ENCODE measurements at regions not wholly inside any gene's neighbourhood (a gene's known extent, or its start where the extent isn't known, plus 50 kb on each side); places are given as distances from the start of the nearest gene placed in this dataset.
"Not testable (repeated sequence)": the region's sequence is repeated elsewhere in the genome, so short reads cannot be mapped to it uniquely, and the experiment has no call there.

DNA sequence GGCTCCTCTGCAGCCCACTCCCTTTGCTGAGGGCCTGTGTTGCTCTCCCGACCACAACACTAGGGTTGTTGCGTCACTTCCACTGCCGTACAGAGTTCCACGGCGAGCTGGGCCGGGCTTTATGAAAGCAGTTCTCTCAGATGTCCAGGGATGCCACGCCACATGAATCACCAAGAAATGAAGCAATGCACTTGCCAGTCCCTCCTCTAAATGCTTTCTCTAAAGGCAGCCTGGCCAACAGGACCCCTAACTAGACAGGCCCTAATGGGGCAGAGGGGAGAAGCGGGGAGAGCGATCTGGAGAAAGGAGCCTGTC lies 188.7 kb downstream of the CTTN start:
- no peak for DNase-seq (ENCODE audit: low read depth)

DNA sequence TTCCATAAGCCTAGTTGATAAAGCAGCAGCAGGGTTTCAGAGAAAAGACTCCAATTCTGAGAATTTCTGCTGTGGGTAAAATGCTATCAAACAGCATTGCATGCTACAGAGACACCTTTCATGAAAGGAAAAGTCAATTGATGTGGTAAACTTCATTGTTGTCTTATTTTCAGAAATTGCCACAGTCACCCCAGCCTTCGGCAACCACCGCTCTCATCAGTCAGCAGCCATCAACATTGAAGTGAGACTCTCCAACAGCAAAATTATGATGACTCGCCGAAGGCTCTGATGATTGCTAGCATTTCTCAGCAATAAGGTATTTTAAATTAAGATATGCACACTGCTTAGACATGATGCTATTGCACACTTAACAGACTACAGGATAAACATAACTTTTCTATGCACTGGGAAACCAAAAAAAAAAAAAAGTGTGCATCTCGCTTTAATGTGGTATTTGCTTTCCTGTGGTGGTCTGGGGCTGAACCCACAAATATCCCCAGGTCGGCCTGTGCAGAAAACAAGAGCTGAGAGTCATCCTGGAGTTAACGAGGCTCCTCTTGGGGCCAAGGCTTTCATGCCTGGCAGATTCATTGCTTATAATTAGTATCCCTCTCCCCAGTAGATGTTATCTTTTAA lies 192.1 kb downstream of the CTTN start:
- DNase-seq (ENCODE audit: low read depth) = no peak

DNA sequence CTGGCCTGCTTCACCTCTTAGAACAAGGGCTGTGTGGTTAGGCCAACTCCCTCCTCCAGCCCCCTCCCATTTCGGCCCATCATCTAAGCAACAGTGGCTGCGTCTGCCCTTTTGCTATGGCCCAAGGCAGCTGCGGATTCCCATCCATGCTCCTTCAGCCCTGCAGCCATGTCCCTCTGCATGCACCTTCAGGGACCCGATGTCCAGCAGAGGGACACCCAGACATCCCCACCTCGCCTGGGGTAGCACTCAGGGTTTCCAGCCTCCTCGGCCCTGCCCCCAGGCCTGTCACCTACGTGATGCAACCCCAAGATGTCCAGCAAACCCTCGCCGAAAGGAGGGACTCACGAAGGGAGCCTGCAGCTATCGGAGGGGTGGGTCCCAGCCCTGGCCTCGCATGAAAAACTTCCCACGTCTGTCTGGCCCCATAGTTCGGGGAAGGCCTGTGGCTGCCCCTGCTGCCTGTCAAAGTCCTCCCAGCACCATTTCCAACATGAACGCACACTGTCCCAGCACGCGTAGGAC lies 194.4 kb downstream of the CTTN start:
- no peak for DNase-seq (ENCODE audit: low read depth)

DNA sequence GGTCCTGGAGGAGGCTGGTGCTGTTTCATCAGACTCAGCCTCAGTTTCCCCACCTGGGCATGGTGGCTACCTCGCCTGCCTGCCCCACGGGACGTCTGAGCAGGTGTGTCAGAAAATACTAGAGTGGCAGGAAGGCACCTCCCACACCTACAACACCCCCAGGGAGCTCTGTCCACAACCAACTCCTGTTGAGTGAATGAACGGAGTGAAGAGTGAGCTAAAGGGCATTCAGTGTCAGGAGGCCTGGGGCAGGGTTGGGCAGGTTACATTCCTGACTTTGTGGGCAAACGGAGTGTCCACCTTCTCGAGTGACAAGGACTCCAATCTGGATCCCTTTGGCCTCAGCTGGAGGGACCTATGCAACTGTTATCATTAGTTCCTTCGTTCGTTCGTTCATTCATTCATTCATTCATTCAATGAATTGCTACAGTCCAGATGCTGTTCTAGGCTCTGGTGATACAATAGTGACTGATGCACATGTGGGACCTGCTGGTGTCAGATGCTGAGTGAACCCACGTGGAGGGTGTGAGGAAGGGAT lies 195.2 kb downstream of the CTTN start:
- DNase-seq (ENCODE audit: low read depth) = no peak

DNA sequence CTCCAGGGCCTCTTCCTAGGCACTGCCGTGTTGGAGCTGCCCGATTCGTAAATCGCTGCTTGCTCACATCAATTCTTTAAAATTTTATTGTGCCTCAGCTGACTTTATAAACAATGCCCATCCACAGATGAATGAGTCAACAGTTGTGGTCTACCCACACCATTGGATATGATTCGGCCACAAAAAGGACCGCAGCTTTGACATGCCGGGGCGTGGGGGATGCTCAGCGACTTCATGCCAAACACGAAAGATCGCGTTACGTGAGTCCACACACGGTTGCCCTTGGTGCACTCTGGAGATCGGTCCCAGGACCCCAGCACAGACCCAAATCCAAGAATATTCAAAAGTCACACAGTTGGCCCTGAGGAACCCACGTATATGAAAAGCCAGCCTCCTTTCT lies 195.7 kb downstream of the CTTN start:
- DNase-seq (ENCODE audit: low read depth) = no peak

DNA sequence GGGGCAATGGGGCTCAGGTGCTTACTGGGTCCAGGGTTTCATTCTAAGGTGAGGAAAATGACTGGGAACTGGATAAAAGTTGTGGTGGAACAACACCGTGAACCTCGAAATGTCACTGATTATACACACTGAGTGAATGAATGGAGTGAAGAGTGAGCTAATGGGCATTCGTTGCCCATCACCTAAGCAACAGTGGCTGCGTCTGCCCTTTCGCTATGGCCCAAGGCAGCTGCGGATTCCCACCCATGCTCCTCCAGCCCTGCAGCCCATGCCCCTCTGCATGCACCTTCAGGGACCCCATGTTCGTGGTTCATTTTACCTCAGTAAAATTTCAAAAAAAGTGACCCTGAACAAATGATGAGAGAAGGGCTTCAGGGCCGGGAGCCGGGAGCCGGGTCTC lies 196.3 kb downstream of the CTTN start:
- DNase-seq (ENCODE audit: low read depth) = no peak

DNA sequence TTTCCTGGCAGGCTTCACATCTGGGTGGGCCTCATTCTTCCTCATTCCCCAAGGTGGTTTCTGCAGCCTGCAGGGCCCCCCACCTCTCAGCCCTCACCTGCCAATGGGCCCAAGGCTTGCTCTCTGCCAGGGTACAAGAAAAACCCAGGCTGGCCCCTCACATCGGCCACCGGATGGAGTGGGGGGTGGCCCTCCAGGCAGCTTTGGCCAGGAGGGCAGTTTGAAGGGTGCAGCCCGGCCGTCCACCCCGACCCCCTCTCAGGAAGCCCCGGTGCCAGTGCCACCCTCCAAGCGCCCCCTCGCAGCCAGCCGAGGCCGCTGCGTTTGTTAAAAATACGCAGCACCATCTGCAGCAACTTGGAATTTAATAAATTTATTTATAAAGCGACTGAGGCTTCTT lies 196.7 kb downstream of the CTTN start:
- DNase-seq (ENCODE audit: low read depth) = no peak

DNA sequence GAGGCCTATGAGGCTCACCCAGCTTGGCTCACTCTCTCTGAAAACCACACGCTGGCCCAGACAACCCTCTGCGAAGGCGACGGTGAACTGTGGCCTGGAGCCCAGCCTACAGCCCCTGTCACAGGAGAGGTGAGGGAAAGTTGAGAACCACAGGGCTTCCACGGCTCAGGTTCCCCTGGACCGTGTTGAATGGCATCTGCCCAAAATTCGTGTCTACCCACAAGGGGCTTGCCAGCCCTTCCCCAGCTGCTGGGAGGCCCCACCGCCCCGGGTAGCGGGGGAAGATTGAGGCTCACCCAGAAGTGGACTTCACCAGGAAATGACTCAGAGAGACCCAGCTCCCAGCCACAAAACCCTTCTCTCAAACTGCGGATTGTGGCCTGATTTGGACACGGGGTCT lies 197.1 kb downstream of the CTTN start:
- peak; percentile 8 for DNase-seq (ENCODE audit: low read depth)

DNA sequence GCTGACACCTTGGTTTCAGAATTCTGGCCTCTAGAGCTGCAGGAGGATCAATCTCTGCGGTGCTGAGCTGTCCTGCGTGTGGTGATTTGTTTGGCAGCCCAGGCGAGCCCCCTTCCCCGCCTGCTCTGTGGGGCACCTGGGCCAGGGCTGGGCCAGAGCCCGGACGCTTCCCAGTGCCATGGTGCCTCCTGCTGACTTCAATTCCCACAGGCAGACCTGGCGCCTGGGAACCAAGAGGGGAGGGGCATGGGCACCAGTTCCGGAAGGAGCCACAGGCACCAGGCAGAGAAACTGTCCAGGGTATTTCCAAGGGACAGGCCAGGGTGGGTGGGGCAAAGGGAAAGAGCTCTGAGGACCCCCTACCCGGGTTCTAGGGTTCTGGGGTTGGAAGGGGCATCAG lies 197.8 kb downstream of the CTTN start:
- no peak for DNase-seq (ENCODE audit: low read depth)

DNA sequence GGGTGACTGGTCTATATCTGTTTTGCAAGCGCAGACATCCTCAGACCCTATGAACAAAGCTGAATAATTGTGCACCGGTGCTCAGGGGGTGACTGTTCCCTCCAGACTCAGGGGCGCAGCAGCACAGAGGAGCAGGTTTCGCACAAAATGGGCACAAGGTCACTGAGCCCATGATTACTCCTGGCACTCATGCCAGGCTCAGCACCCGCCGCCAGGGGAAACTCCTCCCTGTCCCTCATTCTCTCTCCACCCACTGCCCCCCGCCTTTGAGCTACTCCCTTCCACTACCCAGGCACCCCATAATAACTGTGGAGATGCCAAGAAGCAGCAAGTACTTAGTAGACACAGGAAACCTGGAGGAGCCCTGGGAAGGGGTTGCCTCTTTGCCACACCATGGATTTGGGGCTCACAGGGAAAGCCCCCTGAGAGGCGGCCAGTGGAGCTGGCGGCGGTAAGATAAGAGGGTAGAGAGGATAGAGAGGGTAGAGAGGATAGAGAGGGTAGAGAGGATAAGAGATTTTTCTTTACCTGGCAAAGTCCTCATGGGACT lies 198.8 kb downstream of the CTTN start:
- DNase-seq (ENCODE audit: low read depth) = no peak

DNA sequence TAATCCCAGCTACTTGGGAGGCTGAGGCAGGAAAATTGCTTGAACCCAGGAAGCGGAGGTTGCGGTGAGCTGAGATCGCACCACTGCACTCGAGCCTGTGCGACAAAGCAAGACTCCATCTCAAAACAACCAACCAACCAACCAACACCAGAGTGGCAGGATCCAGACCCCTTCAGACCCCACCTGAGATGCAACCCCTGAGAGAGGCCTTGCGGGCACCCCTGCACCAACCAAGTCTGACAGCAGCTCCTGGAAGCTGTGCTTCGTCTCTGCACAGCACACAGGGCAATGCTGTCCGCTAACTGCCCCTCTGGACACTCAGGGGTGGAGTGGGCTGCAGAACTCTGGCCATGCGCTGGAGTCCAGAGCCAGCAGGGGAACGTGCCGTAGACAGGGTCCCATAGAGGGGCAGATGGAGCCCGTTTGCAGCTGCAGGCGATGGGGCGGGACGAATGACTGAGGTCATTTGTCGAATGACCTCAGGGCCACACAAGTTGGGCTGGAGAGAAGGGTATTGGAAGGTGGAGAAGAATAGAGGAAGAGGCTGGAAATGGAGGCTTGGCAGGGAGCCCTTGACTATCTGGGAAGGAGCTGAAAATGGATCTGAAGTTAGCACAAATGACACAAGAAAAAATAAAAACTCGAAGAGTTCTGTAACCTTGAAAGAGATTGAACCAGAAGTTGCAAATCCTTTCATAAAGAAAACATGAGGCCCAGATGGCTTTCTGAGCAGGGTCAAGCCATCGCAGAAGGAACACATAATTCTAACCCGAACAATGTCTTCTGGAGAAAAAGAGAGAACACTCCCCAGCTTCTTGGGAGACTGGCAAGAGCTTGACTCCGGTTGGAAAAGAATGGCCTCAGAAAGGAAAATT lies 199.7 kb downstream of the CTTN start:
- no peak for DNase-seq (ENCODE audit: low read depth)

DNA sequence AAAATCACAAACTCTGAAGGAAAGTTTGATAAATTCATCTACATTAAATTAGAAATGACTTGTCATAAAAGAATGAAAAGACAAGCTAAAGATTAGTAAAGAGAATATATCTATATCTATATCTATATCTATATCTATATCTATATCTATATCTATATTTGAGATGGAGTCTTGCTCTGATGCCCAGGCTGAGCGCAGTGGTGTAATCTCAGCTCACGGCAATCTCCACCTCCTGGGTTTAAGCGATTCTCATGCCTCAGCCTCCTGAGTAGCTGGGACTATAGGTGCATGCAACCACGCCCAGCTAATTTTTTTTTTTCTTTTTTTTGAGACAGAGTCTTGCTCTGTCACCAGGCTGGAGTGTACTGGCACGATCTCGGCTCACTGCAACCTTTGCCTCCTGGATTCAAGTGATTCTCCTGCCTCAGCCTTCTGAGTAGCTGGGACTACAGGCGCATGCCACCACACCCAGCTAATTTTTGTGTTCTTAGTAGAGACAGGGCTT lies 202.6 kb downstream of the CTTN start:
- not testable (repeated sequence) for DNase-seq (ENCODE audit: low read depth)

DNA sequence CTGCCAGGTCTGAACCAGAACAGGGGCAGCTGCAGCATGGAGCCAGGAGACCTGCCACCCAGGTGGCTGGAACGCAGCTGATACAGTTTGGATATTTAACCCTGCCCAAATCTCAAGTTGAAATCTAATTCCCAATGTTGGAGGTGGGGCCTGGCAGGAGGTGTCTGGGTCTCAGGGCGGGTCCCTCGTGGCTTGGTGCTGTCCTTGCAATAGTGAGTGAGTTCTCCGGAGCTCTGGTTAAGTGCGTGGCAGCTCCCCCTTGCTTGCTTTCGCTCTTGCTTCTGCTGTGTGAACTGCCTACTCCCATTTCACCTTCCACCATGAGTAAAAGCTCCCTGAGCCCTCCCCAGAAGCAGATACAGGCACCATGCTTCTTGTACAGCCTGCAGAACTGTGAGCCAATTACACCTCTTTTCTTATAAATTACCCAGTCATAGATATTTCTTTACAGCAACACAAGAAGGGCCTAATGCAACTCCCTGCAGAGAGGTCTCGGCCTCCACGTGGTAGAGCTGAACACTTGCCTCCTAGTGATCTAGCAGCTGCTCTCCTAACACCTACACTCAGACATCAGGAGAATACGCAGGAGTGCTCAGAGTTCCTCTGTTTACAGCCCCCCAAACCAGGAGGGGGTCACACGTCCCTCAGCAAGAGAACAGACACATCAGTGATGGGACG lies 203.7 kb downstream of the CTTN start:
- no peak for DNase-seq (ENCODE audit: low read depth)

DNA sequence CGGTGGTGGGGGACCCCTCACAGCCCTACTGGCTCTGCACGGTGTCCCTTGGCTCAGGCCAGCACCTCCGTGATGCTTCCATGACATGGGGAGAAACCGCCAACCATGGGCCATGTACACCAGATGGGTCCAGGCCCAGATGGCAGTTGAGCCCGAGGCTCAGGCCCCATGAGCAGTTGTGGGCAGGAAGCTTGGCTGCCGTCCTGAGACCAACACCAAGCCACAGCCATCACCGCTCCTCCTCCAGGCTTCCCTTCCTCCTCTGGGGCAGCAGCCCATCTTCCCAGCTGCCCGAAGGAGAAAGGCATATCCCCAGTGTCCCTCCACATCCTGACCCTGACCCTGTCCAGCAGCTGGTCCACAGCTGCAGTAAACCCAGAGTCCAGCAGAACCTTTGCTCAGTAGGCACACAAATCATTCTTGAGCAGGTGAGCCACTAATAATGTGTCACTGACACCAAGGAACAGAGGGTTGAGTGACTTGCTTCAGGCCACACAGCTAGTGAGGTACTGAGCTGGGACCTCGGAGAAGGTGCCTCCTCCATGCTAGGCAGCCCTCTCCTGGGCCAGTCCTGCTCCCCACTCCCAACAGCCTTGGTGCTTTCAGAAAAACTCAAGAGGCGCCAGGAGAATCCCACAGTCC lies 204.9 kb downstream of the CTTN start:
- no peak for DNase-seq (ENCODE audit: low read depth)

DNA sequence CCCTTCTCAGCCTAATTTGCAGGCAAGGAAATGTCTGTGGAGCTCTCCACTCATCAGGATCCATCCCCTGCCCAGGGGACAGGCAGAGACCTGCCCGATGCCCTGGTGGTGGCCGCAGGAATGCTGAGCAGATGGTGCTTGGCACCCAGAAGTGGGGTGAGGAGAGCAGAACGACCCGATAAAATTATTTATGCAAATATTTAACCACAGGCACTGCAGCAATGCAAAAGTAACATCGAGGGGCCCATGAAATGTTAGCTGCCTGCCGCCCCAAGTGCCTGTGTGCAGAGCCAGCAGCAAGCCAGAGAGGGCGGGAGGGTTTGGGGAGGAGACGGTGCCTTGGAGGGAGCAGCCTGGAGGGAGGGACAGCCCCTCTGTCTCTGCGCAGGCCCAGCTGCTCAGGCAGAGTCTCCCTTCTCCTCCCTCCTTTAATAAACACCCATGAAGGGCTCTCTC lies 205.5 kb downstream of the CTTN start:
- DNase-seq (ENCODE audit: low read depth) = no peak

DNA sequence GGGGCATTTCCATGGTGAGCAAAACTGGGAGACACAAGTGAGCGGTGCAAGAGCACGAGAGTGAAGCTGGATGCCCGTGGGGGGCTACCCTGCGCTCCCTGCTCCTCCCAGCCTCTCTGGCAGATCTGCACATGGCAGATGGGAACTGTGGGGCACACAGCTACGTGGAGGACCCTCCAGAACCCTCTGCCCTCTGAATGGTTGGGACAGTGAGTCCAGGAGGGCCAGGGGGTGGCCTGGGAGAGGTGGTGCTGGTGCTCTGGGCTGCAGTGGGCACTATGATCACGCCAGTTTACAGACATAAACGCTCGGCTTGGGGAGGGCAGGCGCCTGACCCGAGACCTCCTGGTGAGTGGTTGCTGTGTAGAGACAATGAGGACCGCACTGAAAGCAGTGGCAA lies 205.9 kb downstream of the CTTN start:
- DNase-seq (ENCODE audit: low read depth) = no peak

DNA sequence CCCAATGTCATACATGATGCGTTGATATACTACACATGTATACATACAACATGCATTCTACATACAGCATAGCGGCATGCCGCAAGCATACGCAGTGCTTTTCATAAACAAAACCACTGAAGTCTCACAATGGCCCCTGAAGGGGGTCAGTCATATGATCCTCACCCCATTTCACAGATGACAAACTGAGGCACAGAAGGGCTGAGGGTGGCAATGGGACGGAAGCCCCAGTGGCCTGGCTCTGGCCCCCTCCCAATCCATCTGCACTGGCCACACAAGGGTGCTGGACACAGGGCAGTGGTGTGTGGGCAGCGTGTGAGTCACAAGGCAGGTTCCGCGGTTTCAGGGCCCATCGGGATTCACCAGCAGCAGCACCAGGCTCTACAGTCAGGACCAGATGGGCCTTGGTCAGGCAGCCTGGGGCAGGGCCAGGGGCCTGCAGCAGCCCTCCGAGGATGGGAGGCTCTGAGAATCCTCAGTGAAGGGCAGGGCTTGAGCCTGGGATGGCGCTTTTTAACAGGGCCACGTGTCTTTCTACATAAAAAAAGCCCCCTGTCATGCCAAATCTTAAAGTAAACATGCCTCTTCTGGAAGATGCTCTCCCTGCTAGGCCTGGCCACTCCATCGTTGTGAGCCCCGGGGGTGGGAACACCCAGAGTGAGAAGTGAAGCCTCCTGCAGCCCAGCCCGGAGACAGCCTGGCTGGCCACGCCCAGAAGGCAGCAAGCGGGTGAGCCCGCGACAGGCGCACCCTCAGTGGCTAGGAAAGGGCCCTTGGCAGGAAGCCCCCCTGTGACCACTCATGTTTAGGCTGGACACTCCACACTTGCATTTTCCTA lies 206.5 kb downstream of the CTTN start:
- DNase-seq (ENCODE audit: low read depth) = peak; percentile 15

DNA sequence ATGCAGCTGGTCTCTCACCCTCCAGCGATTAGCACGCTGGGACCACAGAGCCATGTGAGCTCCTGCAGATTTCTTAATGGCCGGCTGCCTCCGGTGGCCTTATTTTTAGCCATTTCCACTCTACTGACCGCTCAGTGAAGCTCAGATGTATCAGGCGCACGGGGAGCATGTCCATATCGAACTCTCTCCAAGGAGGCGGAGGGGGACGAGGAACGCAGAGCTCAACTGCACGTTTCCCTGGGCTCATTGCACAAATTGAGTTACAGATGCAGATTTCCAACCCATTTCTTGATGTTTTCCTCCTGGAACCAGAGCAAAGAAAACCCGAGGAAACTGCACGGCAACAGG lies 207.1 kb downstream of the CTTN start:
- no peak for DNase-seq (ENCODE audit: low read depth)

DNA sequence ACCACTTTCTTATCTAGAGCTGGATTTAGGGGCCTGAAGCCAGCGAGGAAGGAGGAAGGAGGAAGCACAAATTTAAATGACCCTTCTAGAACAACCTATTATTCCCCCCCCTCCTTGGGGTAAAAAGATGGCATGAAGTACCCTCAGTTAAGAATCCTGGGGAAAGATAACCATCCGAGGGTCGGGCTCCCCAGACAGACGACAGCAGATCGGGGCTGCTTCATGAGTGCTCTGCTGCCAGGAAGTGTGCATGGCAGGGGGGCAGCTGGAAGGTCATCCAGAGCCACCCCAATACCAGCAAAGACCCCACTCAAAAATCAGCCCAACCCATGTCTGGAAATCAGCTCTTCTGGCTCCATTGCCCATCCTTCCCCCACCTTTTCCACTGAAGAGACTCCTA lies 207.5 kb downstream of the CTTN start:
- DNase-seq (ENCODE audit: low read depth) = no peak

DNA sequence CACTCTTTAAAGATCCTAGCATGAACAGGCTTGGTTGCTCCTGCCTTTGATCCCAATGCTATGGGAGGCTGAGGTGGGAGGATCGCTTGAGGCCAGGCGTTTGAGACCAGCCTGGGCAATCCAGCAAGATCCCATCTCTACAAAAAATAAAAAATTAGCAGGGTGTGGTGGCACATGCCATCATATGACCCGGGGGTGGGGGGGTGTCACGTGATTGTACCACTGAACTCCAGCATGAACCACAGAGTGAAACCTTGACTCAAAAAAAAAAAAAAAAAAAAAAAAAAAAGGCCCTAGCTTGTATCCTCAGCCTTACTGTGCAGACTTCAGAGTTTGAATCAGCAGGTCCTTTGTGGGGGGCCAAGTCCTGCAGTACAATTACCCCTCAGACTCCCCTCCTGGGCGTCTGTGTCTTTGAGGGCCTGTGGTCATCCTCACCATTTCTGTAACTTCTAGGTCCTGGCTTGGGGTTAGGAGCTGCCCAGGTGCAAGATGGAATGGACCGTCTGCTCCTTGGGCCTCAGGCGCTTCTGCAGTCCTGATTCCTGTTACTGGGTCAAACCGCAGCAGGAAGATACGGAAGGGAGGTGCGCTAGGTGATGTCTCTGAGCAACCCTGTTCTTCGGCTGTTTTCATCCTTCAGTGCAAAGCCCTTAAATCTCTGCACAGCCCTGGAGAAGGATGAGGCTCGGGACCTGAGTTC lies 208.1 kb downstream of the CTTN start:
- no peak for DNase-seq (ENCODE audit: low read depth)

Measured in HT1080 (cell line).